GM12875 (cell line): ENCODE measurements at regions not wholly inside any gene's neighbourhood (a gene's known extent, or its start where the extent isn't known, plus 50 kb on each side); places are given as distances from the start of the nearest gene placed in this dataset.
"Not testable (repeated sequence)": the region's sequence is repeated elsewhere in the genome, so short reads cannot be mapped to it uniquely, and the experiment has no call there.

Source experiments
- H3K4me3 ChIP-seq: one replicate; pipeline ENCODE4 v1.5.1; 2011; ENCODE audit warnings: low read depth, low read length, control low read depth
- TF ChIP-seq, protein P1 (sequence below): IDR thresholded peaks from 2 replicates; pipeline ENCODE4 v1.5.1; 2011; ENCODE audit warnings: low read depth, mild to moderate bottlenecking, control low read depth, inconsistent platforms, low read length, moderate library complexity, borderline replicate concordance; ENCODE audit not compliant: insufficient read depth

DNA sequence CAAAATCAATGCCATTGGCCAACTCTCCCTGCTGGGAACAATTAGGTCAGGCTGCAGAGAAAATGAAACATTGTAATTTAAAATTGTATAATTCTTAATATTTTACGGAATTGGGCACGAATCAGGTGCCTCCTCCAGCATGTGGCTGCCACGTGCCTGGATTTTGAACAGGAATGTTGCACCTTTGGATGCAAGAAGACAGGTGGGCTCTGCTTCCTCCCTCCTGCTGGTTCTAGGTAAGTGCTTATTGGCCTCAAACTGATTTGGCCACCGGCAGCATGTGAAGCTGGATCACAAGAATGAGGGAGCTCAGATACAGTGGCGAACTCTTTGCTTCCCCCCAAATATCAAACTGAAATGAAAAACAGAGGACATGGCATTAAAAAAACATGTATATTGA is 1559.9 kb upstream of the FLRT2 start:
- no peak overlapping the region for H3K4me3 ChIP-seq
- TF ChIP-seq, protein P1, sequence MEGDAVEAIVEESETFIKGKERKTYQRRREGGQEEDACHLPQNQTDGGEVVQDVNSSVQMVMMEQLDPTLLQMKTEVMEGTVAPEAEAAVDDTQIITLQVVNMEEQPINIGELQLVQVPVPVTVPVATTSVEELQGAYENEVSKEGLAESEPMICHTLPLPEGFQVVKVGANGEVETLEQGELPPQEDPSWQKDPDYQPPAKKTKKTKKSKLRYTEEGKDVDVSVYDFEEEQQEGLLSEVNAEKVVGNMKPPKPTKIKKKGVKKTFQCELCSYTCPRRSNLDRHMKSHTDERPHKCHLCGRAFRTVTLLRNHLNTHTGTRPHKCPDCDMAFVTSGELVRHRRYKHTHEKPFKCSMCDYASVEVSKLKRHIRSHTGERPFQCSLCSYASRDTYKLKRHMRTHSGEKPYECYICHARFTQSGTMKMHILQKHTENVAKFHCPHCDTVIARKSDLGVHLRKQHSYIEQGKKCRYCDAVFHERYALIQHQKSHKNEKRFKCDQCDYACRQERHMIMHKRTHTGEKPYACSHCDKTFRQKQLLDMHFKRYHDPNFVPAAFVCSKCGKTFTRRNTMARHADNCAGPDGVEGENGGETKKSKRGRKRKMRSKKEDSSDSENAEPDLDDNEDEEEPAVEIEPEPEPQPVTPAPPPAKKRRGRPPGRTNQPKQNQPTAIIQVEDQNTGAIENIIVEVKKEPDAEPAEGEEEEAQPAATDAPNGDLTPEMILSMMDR, result no peak

DNA sequence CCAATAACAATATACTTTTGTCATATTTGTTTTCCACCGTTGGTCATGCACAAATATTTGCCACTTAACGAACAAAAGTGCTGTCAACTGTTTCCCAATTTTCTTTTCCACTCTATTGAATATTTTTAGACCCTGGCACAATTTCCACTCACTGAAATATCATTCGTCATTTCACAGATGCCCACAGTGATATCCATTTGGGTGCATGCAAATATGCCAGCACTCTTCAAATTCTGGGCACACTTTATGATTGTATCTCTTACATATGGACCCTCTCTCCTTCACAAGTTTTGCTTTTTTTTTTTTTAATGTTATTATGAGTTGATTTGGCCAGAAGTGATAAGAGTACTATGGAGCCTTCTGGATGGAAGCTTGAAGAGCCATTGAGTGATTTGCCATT is 1557.3 kb upstream of the FLRT2 start:
- TF ChIP-seq, protein P1, result no peak
- H3K4me3 ChIP-seq, result no peak overlapping the region

DNA sequence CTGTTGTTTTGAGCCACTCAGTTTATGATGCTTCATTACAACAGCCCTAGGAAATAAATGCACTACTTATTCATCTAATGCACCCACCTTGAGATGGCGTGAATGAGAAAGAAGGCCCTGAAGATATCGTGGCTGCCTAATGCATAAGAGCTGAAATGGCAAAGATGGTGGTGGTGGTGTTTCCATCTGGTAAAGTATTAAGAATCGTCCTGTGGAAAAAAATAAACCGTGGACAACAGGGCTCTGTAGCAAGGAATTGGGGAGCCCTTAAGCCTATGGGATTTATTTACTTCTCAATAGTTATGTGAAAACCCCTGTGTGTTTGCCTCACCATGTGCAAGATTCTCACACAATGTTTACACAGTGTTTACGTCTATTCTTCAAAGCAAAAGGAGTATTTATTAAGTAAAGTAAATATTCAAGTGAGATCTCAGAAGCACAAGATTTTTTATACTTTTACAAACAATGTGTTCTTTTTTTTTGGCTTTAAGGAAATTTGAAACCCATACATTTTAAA is 1555.2 kb upstream of the FLRT2 start:
- TF ChIP-seq, protein P1, result no peak
- H3K4me3 ChIP-seq, result no peak overlapping the region

DNA sequence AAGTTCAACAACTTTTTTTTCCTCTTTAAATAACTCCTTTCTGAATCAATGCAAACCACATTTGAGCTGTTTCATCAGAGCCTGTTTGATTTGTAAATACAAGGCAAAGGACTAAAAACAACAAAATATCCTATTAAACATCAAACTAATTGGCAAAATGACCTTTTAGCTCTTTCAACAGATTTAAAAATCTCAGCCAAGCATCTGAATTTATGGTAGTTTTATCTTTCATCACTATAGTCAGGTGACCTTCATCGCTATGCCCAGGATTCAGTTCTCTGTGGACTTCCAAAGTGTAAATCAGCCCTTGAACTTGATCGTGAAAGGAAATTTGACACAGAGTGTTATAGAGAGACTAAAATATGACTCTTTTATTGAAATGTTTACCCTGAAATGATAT is 1554.5 kb upstream of the FLRT2 start:
- TF ChIP-seq, protein P1, result no peak
- H3K4me3 ChIP-seq, result no peak overlapping the region

DNA sequence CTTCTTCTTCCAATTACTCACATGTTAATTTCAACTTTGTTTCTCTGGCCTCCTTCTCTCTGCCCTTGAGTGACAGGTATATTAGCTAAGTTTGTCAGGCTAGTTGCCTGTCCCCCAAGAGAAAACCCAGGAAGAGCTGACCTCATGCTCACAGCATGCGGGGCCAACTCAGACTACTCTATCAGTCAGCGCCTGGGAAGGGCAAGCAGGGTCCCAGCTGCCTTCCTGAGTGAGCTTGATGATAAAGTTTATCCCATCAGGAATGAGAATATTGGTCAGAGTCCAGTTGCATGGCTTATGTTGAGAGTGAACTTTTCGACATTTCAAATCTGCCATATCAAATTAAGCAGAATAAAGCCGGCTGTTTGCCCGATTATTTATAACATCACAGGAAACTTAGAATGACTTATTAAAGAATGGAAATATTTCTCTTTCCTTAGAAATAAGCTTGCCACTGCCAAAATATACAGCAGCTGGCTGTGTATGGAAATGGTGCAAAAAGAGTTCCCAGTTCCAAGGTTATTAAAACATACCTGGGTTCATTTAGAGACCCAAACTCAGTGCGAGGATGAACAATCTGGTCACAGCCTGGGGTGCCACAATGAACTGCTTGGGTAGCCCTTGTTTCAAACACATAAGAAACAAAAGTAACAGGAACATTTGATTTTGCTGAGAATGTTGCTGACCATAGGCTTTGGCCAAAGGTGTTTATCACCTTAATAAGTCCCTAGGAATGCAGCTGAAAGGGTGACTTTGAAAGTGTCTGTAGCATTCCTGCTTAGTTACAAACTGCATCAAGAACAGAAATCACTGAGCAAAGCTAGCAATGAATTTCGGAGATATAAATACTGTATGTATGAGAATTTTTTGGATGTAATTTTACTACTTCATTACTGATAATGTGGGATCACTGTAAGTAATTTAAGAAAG is 1553.8 kb upstream of the FLRT2 start:
- TF ChIP-seq, protein P1, result no peak
- no peak overlapping the region for H3K4me3 ChIP-seq

DNA sequence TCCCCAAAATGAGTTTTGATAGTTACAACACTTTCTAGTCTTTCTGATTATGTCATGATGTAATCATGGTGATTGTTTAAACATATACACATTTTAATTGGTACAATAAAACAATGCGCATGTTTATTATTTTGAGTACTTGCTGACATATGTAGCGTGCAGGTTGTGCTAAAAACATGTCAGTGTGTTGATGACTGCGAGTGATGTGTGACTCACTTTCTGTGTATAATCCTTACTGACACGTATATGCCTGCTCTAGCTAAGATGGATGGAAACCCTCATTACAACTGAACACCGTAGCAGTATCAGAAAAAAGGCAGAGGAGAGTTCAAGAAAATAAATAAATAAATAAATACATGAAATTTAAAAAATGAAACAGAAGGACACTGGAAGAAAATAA is 1552.4 kb upstream of the FLRT2 start:
- TF ChIP-seq, protein P1, result no peak

DNA sequence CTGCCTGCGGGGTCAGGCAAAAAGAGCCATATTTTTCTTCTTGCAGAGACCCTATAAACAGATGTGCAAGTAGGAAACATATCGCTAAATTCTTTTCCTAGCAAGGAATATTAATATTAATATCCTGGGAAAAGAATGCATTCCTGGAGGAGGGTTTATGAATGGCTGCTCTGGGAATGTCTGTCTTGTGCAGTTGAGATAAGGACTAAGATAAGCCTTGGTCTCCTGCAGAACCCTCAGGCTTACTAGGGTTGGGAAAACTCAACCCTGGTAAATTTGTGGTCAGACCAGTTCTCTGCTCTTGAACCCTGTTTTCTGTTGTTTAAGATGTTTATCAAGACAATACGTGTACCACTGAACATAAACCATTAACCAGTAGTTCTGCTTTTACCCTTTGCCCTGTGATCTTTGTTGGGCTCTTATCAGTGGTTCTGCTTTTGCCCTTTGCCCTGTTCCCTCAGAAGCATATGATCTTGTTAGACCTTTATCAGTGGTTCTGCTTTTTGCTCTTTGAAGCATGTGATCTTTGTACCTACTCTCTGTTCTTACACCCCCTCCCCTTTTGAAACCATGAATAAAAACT is 1548.2 kb upstream of the FLRT2 start:
- H3K4me3 ChIP-seq, result not testable (repeated sequence)

More for the DNA sequence above, 1552.4 kb upstream of the FLRT2 start:
- no peak overlapping the region for H3K4me3 ChIP-seq
